Thoracic aorta (tissue), 2 donors: ENCODE measurements at regions not wholly inside any gene's neighbourhood (a gene's known extent, or its start where the extent isn't known, plus 50 kb on each side); places are given as distances from the start of the nearest gene placed in this dataset.

Source experiments
- ATAC-seq: fragments of 150-250 bp; one replicate; pipeline ENCODE4 v1.8.0; 2017; ENCODE audit warnings: low read depth; ENCODE audit not compliant: insufficient number of reproducible peaks, low FRiP score
- DNase-seq: peaks from one replicate; pipeline ENCODE4 v3.0.0-alpha.2; 2020; ENCODE audit warnings: low spot score
- H3K27ac ChIP-seq, 2 donors: fragments of 200-600 bp; sonication (generic); 1 replicate in 1 of 2; 2 replicates in 1 of 2; pipeline ENCODE4 v1.5.1; 2016; ENCODE audit warnings: mild to moderate bottlenecking in 2 of 2, moderate library complexity in 2 of 2
- H3K27me3 ChIP-seq: fragments of 200-600 bp; sonication (generic); replicated peaks from 2 replicates; pipeline ENCODE4 v1.6.0; 2016; ENCODE audit warnings: mild to moderate bottlenecking; ENCODE audit not compliant: insufficient read depth
- H3K36me3 ChIP-seq: fragments of 200-600 bp; sonication (generic); one replicate; pipeline ENCODE4 v1.5.1; 2016
- H3K4me1 ChIP-seq, 2 donors: fragments of 200-600 bp; sonication (generic); 1 replicate in 1 of 2; 2 replicates in 1 of 2; pipeline versions ENCODE4 v1.5.1 to v1.6.0; 2016; ENCODE audit warnings: low read depth in 2 of 2, mild to moderate bottlenecking in 1 of 2; ENCODE audit not compliant: control insufficient read depth in 1 of 2
- H3K4me3 ChIP-seq: fragments of 200-600 bp; sonication (generic); 2 replicates; pipeline ENCODE4 v1.5.1; 2016; ENCODE audit warnings: mild to moderate bottlenecking
- H3K9me3 ChIP-seq: fragments of 200-600 bp; sonication (generic); 2 replicates; pipeline ENCODE4 v1.5.1; 2016
- CTCF ChIP-seq: fragments of 200-600 bp; sonication (generic); IDR thresholded peaks from one replicate; pipeline ENCODE4 v1.5.1; 2019; ENCODE audit warnings: antibody characterized with exemption

GRCh38 chr22:27032091-27032761 is 374.8 kb downstream of the MIAT start:
- Histone ChIP-seq H3K27ac (peak overlapping the region; percentile 50 to 84), H3K9me3 (no peaks in the 10 kb centered on the region), H3K4me1 (peaks cover 8 to 29% of the 10 kb centered on the region in 2 donors), H3K4me3 (peak overlapping the region; percentile 50), H3K27me3 (no peaks in the 10 kb centered on the region), H3K36me3 (no peaks in the 10 kb centered on the region)
- DNase-seq: peak; percentile 11
- peak; percentile 41 for ATAC-seq
- peak; percentile 47 for TF ChIP-seq CTCF

GRCh38 chr22:27041745-27042310 is 384.4 kb downstream of the MIAT start:
- Histone ChIP-seq H3K9me3 (no peaks in the 10 kb centered on the region), H3K36me3 (no peaks in the 10 kb centered on the region), H3K4me3 (no peak overlapping the region), H3K4me1 (peaks cover 3 to 23% of the 10 kb centered on the region in 2 donors), H3K27me3 (no peaks in the 10 kb centered on the region), H3K27ac (no peak overlapping the region)
- DNase-seq: no peak
- no peak for ATAC-seq
- TF ChIP-seq CTCF: no peak

- no peak overlapping the region for H3K27ac ChIP-seq
- no peak for TF ChIP-seq CTCF
- DNase-seq (no peak), ATAC-seq (no peak)
- H3K4me3 ChIP-seq: no peak overlapping the region
- no peaks in the 10 kb centered on the region for H3K36me3 ChIP-seq
- H3K4me1 ChIP-seq: peaks cover 0 to 17% of the 10 kb centered on the region in 2 donors
- H3K9me3 ChIP-seq: no peaks in the 10 kb centered on the region
- H3K27me3 ChIP-seq: no peaks in the 10 kb centered on the region
Measured at GRCh38 chr22:27043262-27043661, 385.9 kb downstream of the MIAT start.

- H3K4me3 ChIP-seq: no peak overlapping the region
- ATAC-seq (peak; percentile 22), DNase-seq (no peak)
- no peak overlapping the region for H3K27ac ChIP-seq
- no peak for TF ChIP-seq CTCF
- peaks cover 0 to 17% of the 10 kb centered on the region in 2 donors for H3K4me1 ChIP-seq
- H3K27me3 ChIP-seq: no peaks in the 10 kb centered on the region
- no peaks in the 10 kb centered on the region for H3K9me3 ChIP-seq
- no peaks in the 10 kb centered on the region for H3K36me3 ChIP-seq
Measured at GRCh38 chr22:27045103-27045947, 387.9 kb downstream of the MIAT start.

GRCh38 chr22:27046086-27046485 is 388.7 kb downstream of the MIAT start:
- DNase-seq: no peak
- no peak overlapping the region for H3K4me3 ChIP-seq
- no peaks in the 10 kb centered on the region for H3K27me3 ChIP-seq
- no peak for TF ChIP-seq CTCF
- no peak overlapping the region for H3K27ac ChIP-seq
- H3K36me3 ChIP-seq: no peaks in the 10 kb centered on the region
- no peaks in the 10 kb centered on the region for H3K9me3 ChIP-seq
- ATAC-seq: no peak
- H3K4me1 ChIP-seq: peaks cover 0 to 17% of the 10 kb centered on the region in 2 donors
